Activated T-cell treated with anti-CD3 and anti-CD28 coated beads, Interleukin-2, amount 50 U/mL, for 24 hours (primary cell): ENCODE measurements at regions not wholly inside any gene's neighbourhood (a gene's known extent, or its start where the extent isn't known, plus 50 kb on each side); places are given as distances from the start of the nearest gene placed in this dataset.
A peak's percentile ranks its signal among the peaks of the same experiment; 100 is the strongest.
"Not testable (repeated sequence)": the region's sequence is repeated elsewhere in the genome, so short reads cannot be mapped to it uniquely, and the experiment has no call there.

Source experiments
- DNase-seq: peaks from one replicate; pipeline ENCODE4 v3.0.0-alpha.2; 2020
- H3K27ac Mint-ChIP-seq: 2 replicates; pipeline ENCODE4 v1.8.0; 2020; ENCODE audit warnings: mild to moderate bottlenecking, mixed read lengths
- H3K27me3 Mint-ChIP-seq: 2 replicates; pipeline ENCODE4 v1.8.0; 2020; ENCODE audit warnings: mixed read lengths
- H3K36me3 Mint-ChIP-seq: 2 replicates; pipeline ENCODE4 v1.8.0; 2020; ENCODE audit warnings: low read depth, mixed read lengths
- H3K4me1 Mint-ChIP-seq: 2 replicates; pipeline ENCODE4 v1.8.0; 2020; ENCODE audit warnings: low read depth, mixed read lengths
- H3K4me3 Mint-ChIP-seq: 2 replicates; pipeline ENCODE4 v1.8.0; 2020; ENCODE audit warnings: mild to moderate bottlenecking, moderate library complexity, mixed read lengths
- H3K9me3 Mint-ChIP-seq: 2 replicates; pipeline ENCODE4 v1.8.0; 2020; ENCODE audit warnings: mixed read lengths

- H3K4me3 Mint-ChIP-seq, DNase-seq, H3K27ac Mint-ChIP-seq, H3K9me3 Mint-ChIP-seq, H3K4me1 Mint-ChIP-seq, H3K36me3 Mint-ChIP-seq: not testable (repeated sequence)
- H3K27me3 Mint-ChIP-seq, result peaks cover 16% of the 10 kb centered on the region
Measured at GRCh38 chr21:36616773-36617172, 82.1 kb upstream of the SIM2 start.

GRCh38 chr21:36621794-36622193, 77.1 kb upstream of the SIM2 start:
- H3K27ac Mint-ChIP-seq, H3K9me3 Mint-ChIP-seq, H3K4me3 Mint-ChIP-seq, H3K4me1 Mint-ChIP-seq, DNase-seq, H3K36me3 Mint-ChIP-seq, H3K27me3 Mint-ChIP-seq: not testable (repeated sequence)

GRCh38 chr21:36624105-36624504, 74.8 kb upstream of the SIM2 start:
- Mint-ChIP-seq H3K27ac (no peak overlapping the region), H3K27me3 (peaks cover 9% of the 10 kb centered on the region), H3K9me3 (peaks cover 7% of the 10 kb centered on the region), H3K4me1 (no peaks in the 10 kb centered on the region), H3K4me3 (no peak overlapping the region), H3K36me3 (no peaks in the 10 kb centered on the region)
- no peak for DNase-seq

- no peak for DNase-seq
- H3K27ac Mint-ChIP-seq, result no peak overlapping the region
Measured at GRCh38 chr21:36626791-36627190, 72.1 kb upstream of the SIM2 start.

GRCh38 chr21:36627242-36627641, 71.7 kb upstream of the SIM2 start:
- Mint-ChIP-seq H3K27me3 (peaks cover 22% of the 10 kb centered on the region), H3K4me1 (no peaks in the 10 kb centered on the region), H3K9me3 (peaks cover 4% of the 10 kb centered on the region), H3K36me3 (no peaks in the 10 kb centered on the region), H3K4me3 (no peak overlapping the region), H3K27ac (no peak overlapping the region)
- DNase-seq, result no peak

More at GRCh38 chr21:36626791-36627190, 72.1 kb upstream of the SIM2 start:
- Mint-ChIP-seq H3K36me3 (no peaks in the 10 kb centered on the region), H3K27me3 (peaks cover 22% of the 10 kb centered on the region), H3K4me3 (no peak overlapping the region), H3K9me3 (peaks cover 4% of the 10 kb centered on the region), H3K4me1 (no peaks in the 10 kb centered on the region)

GRCh38 chr21:36628106-36628505, 70.8 kb upstream of the SIM2 start:
- peaks cover 4% of the 10 kb centered on the region for H3K9me3 Mint-ChIP-seq

GRCh38 chr21:36628761-36629460, 70.0 kb upstream of the SIM2 start:
- Mint-ChIP-seq H3K27ac (no peak overlapping the region), H3K4me3 (no peak overlapping the region), H3K4me1 (no peaks in the 10 kb centered on the region), H3K27me3 (peaks cover 20% of the 10 kb centered on the region), H3K36me3 (no peaks in the 10 kb centered on the region), H3K9me3 (peaks cover 2% of the 10 kb centered on the region)
- no peak for DNase-seq

More at GRCh38 chr21:36628106-36628505, 70.8 kb upstream of the SIM2 start:
- no peak for DNase-seq
- Mint-ChIP-seq H3K4me1 (no peaks in the 10 kb centered on the region), H3K36me3 (no peaks in the 10 kb centered on the region), H3K4me3 (no peak overlapping the region), H3K27ac (no peak overlapping the region), H3K27me3 (peaks cover 22% of the 10 kb centered on the region)

GRCh38 chr21:36630485-36631206, 68.3 kb upstream of the SIM2 start:
- H3K9me3 Mint-ChIP-seq, result no peaks in the 10 kb centered on the region
- peak; percentile 72 for DNase-seq
- no peaks in the 10 kb centered on the region for H3K36me3 Mint-ChIP-seq
- peaks cover 19% of the 10 kb centered on the region for H3K27me3 Mint-ChIP-seq
- H3K4me1 Mint-ChIP-seq, result no peaks in the 10 kb centered on the region
- no peak overlapping the region for H3K4me3 Mint-ChIP-seq
- no peak overlapping the region for H3K27ac Mint-ChIP-seq

- no peak for DNase-seq
- Mint-ChIP-seq H3K9me3 (peaks cover 16% of the 10 kb centered on the region), H3K4me1 (peaks cover 5% of the 10 kb centered on the region)
Measured at GRCh38 chr21:36636016-36636415, 62.9 kb upstream of the SIM2 start.

GRCh38 chr21:36636439-36636838, 62.5 kb upstream of the SIM2 start:
- DNase-seq, result no peak
- H3K27ac Mint-ChIP-seq, result no peak overlapping the region
- H3K4me3 Mint-ChIP-seq, result no peak overlapping the region
- H3K36me3 Mint-ChIP-seq, result no peaks in the 10 kb centered on the region
- H3K27me3 Mint-ChIP-seq, result peaks cover 2% of the 10 kb centered on the region
- H3K4me1 Mint-ChIP-seq, result peaks cover 5% of the 10 kb centered on the region
- H3K9me3 Mint-ChIP-seq, result peaks cover 16% of the 10 kb centered on the region

More at GRCh38 chr21:36636016-36636415, 62.9 kb upstream of the SIM2 start:
- H3K27me3 Mint-ChIP-seq, result peaks cover 3% of the 10 kb centered on the region
- no peak overlapping the region for H3K27ac Mint-ChIP-seq
- H3K36me3 Mint-ChIP-seq, result no peaks in the 10 kb centered on the region
- H3K4me3 Mint-ChIP-seq, result no peak overlapping the region

GRCh38 chr21:36639769-36640168, 59.1 kb upstream of the SIM2 start:
- H3K4me1 Mint-ChIP-seq, result peaks cover 5% of the 10 kb centered on the region
- H3K27me3 Mint-ChIP-seq, result peaks cover 2% of the 10 kb centered on the region
- peaks cover 16% of the 10 kb centered on the region for H3K9me3 Mint-ChIP-seq
- no peak overlapping the region for H3K27ac Mint-ChIP-seq
- no peak for DNase-seq
- no peaks in the 10 kb centered on the region for H3K36me3 Mint-ChIP-seq
- H3K4me3 Mint-ChIP-seq, result no peak overlapping the region

GRCh38 chr21:36640174-36640720, 58.7 kb upstream of the SIM2 start:
- Mint-ChIP-seq H3K4me1 (peaks cover 5% of the 10 kb centered on the region), H3K4me3 (no peak overlapping the region), H3K36me3 (no peaks in the 10 kb centered on the region), H3K27me3 (peaks cover 2% of the 10 kb centered on the region), H3K27ac (no peak overlapping the region), H3K9me3 (peaks cover 16% of the 10 kb centered on the region)
- DNase-seq, result no peak

- H3K4me1 Mint-ChIP-seq, result peaks cover 5% of the 10 kb centered on the region
- H3K4me3 Mint-ChIP-seq, result no peak overlapping the region
- no peaks in the 10 kb centered on the region for H3K36me3 Mint-ChIP-seq
- no peak for DNase-seq
- H3K9me3 Mint-ChIP-seq, result peaks cover 16% of the 10 kb centered on the region
- H3K27me3 Mint-ChIP-seq, result peaks cover 2% of the 10 kb centered on the region
- H3K27ac Mint-ChIP-seq, result no peak overlapping the region
Measured at GRCh38 chr21:36640721-36641244, 58.1 kb upstream of the SIM2 start.

- Mint-ChIP-seq H3K4me1 (peaks cover 5% of the 10 kb centered on the region), H3K27ac (no peak overlapping the region), H3K36me3 (no peaks in the 10 kb centered on the region), H3K9me3 (peaks cover 11% of the 10 kb centered on the region), H3K27me3 (peaks cover 2% of the 10 kb centered on the region), H3K4me3 (no peak overlapping the region)
- no peak for DNase-seq
Measured at GRCh38 chr21:36641346-36641745, 57.6 kb upstream of the SIM2 start.

- Mint-ChIP-seq H3K27me3 (peaks cover 6% of the 10 kb centered on the region), H3K9me3 (peaks cover 5% of the 10 kb centered on the region), H3K27ac (no peak overlapping the region), H3K4me3 (no peak overlapping the region), H3K4me1 (peaks cover 5% of the 10 kb centered on the region), H3K36me3 (no peaks in the 10 kb centered on the region)
- DNase-seq, result no peak
Measured at GRCh38 chr21:36641886-36642285, 57.0 kb upstream of the SIM2 start.
